GM20000 (cell line): ENCODE measurements at regions not wholly inside any gene's neighbourhood (a gene's known extent, or its start where the extent isn't known, plus 50 kb on each side); places are given as distances from the start of the nearest gene placed in this dataset.

Experiments
- DNase-seq: peaks from one replicate; pipeline ENCODE4 v3.0.0; 2012; ENCODE audit warnings: low spot score
- CTCF ChIP-seq: IDR thresholded peaks from 2 replicates; pipeline ENCODE4 v1.5.1; 2012; ENCODE audit warnings: mild to moderate bottlenecking, control low read depth; ENCODE audit errors: extremely low read depth, missing control alignments

DNA sequence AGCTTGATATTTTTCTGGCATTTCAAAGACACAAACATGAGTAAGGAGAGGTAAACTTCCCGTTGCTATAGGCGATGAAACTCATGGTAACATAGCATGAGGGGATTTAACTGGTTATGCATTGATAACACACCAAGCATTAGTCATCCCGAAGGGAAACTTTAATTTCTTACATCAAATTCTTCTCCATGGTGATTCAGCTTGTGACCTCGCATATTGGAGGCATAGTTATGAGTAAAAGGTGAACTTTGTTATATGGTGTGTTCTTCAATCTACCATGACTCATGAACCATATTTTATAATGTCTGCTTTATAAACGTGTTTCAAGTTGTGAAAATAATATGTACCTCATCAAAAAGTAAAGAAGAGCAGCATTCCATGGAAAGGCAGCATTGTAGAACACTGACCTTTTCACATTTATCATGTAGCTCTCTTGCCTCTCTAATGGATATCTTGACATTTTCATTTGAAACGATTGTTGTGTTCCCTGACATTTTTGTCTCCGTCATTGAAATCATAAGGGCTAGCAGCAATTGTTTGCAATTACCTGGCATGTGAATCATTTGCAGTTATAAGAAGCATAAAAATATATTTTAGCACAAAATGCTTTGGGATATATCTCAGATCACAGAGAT is 491.8 kb downstream of the ANXA1 start:
- no peak for DNase-seq

DNA sequence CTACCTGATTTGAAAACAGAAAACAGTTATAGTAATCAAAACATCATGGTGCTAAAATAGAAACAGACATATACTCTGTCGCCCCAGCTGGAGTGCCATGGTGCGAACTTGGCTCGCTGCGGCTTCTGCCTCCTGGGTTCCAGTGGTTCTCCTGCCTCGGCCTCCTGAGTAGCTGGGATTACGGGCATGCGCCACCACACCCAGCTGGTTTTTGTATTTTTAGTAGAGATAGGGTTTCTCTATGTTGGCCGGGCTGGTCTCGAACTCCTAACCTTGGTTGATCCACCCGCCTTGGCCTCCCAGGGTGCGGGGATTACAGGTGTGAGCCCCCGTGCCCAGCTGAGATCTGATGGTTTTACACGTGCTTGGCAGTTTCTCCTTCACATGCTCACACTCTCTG is 495.9 kb downstream of the ANXA1 start:
- DNase-seq = no peak
- TF ChIP-seq CTCF = no peak

More for the DNA sequence above, 491.8 kb downstream of the ANXA1 start:
- no peak for TF ChIP-seq CTCF

DNA sequence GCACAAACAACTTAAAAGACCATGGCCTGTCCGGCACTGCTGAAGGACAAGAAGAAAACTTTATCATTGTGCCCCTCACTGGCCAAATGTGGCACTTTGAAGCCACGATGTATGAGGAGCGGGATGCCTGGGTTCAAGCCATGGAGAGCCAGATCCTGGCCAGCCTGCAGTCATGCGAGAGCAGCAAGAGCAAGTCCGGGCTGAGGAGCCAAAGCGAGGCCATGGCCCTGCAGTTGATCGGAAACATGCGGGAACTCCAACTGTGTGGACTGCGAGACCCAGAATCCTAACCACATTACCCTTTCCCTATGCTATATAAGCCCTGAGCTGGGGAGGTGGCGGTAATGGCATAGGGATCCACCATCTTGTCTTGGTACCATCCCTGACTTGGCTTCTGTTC is 497.9 kb downstream of the ANXA1 start:
- DNase-seq = no peak
- TF ChIP-seq CTCF = no peak

DNA sequence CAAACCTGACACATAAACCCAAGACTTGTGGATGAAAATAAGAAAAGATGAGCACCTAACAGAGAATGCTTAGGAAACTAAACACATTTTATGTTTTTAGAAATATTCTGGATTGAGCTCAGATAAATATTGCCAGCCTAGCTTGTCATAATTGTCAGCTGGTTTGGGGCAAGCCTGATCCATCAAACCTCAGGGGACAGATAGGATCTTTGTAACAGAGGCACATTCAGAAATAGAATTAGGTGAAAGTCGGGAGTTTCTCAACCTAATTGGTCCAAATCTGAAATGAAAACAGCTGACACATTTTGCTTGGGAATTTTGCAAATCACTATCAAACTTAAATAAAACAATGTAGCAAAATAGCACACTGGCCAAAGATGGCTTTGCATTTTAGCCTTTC is 503.7 kb downstream of the ANXA1 start:
- DNase-seq = no peak
- no peak for TF ChIP-seq CTCF

DNA sequence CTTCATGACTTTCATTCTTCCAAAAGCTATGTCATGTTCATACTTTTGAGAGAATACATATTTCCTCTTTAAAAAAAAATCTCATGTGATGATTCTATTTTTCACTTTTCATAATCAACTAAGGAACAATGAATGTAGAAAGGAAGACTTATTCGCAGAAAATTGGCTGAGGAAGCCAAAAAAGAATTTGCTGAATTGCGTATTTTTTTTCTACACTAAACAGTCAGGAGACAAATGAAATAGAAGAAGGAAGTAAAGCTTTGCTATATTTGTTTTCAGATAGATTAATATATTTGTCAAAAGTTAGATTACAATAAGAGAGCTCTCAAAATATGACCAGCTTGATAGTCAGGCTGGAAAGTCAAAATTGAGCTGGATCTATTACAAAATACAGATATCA is 504.2 kb downstream of the ANXA1 start:
- no peak for TF ChIP-seq CTCF
- no peak for DNase-seq

DNA sequence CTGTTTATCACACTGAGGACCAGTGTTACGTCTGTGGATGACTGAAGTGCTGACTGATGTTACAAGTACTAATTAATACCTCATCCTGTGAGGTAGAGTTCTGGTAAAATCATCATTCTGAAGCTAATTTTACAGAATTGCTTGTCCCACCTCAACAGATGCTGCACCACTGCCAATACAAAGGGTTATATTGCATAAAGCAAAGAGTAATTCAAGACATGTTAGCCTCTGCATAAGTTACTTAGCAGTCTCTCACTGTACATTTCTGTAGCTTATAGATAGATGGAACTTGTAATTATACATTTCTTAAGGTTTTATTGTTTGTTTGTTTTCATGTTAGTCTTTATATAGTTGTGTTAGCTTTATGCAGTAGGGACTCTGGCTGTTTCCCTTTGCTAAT is 513.6 kb downstream of the ANXA1 start:
- DNase-seq = no peak
- TF ChIP-seq CTCF = no peak

DNA sequence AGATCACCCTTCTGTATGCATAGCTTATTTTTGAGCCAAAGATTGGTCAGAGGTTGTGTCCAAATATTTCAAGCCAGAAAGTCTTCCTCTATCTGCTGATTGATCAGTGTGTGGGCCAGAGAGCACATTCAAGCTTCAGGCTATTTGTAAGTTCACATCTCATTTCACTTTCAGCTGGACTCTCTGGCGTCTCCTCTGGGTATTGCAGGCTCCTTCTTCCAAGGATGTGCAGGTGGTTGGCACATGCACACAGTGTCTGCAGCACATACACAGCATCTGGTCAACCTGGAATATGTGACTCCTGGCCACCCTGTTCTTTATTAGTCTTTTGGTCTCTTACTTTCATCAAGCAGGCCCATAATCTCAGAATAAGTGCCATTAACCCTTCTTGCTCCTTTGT is 516.1 kb downstream of the ANXA1 start:
- DNase-seq = no peak
- TF ChIP-seq CTCF = no peak

- TF ChIP-seq CTCF = no peak
- DNase-seq = no peak
These were observed 529.2 kb downstream of the ANXA1 start for GRCh38 chr9:73680831-73681230.
